Keratinocyte (primary cell): ENCODE measurements at regions not wholly inside any gene's neighbourhood (a gene's known extent, or its start where the extent isn't known, plus 50 kb on each side); places are given as distances from the start of the nearest gene placed in this dataset.

Experiments used
- DNase-seq: peaks from one replicate; pipeline ENCODE4 v3.0.0-alpha.2; 2011; ENCODE audit warnings: low read depth, missing footprints, low spot score
- FAIRE-seq: peaks from 2 replicates; lab custom pipeline; 2011; peaks lifted over from hg19 to GRCh38; lab: Jason Lieb, UNC
- H2AFZ ChIP-seq: 2 replicates; pipeline ENCODE4 v1.6.0; 2012; ENCODE audit warnings: low read length, control low read depth, inconsistent platforms; ENCODE audit not compliant: control insufficient read depth
- H3K27ac ChIP-seq: 2 replicates; pipeline ENCODE4 v1.5.1; 2011; ENCODE audit warnings: low read length; ENCODE audit not compliant: control insufficient read depth, insufficient read depth
- H3K27me3 ChIP-seq: 3 replicates; pipeline ENCODE4 v1.6.0; 2011; ENCODE audit warnings: low read length; ENCODE audit not compliant: control insufficient read depth, insufficient read depth; ENCODE audit errors: extremely low read depth
- H3K36me3 ChIP-seq, 2 experiments: 2 replicates in 1 of 2; 3 replicates in 1 of 2; pipeline ENCODE4 v1.5.1; 2011; ENCODE audit warnings: low read length in 2 of 2, mild to moderate bottlenecking in 1 of 2; ENCODE audit not compliant: control insufficient read depth in 2 of 2, insufficient read depth in 2 of 2; ENCODE audit errors: extremely low read depth in 1 of 2
- H3K4me1 ChIP-seq: 3 replicates; pipeline ENCODE4 v1.5.1; 2011; ENCODE audit warnings: low read length; ENCODE audit not compliant: control insufficient read depth, insufficient read depth; ENCODE audit errors: extremely low read depth
- H3K4me2 ChIP-seq: 3 replicates; pipeline ENCODE4 v1.6.0; 2011; ENCODE audit warnings: low read depth, low read length; ENCODE audit not compliant: control insufficient read depth, insufficient read depth; ENCODE audit errors: extremely low read depth
- H3K4me3 ChIP-seq, 3 experiments: fragments of 200-600 bp in 1 of 3; sonication (generic) in 1 of 3; 2 replicates in 2 of 3; 3 replicates in 1 of 3; pipeline ENCODE4 v1.5.1; 2011 to 2016; ENCODE audit warnings: low read length in 3 of 3, mild to moderate bottlenecking in 3 of 3, control low read depth in 2 of 3, inconsistent platforms in 1 of 3, low read depth in 1 of 3, mixed read lengths in 1 of 3, mixed run types in 1 of 3, moderate library complexity in 1 of 3; ENCODE audit not compliant: control insufficient read depth in 2 of 3, insufficient read depth in 2 of 3; ENCODE audit errors: extremely low read depth in 1 of 3
- H3K79me2 ChIP-seq: 2 replicates; pipeline ENCODE4 v1.6.0; 2012; ENCODE audit warnings: low read length; ENCODE audit not compliant: control insufficient read depth, insufficient read depth
- H3K9ac ChIP-seq: 3 replicates; pipeline ENCODE4 v1.6.0; 2011; ENCODE audit warnings: low read length; ENCODE audit not compliant: control insufficient read depth, insufficient read depth; ENCODE audit errors: extremely low read depth
- H3K9me1 ChIP-seq: 3 replicates; pipeline ENCODE4 v1.6.0; 2011; ENCODE audit warnings: low read length; ENCODE audit not compliant: control insufficient read depth, insufficient read depth; ENCODE audit errors: extremely low read depth
- H3K9me3 ChIP-seq: 2 replicates; pipeline ENCODE4 v1.5.1; 2012; ENCODE audit warnings: low read depth, low read length; ENCODE audit not compliant: control insufficient read depth
- H4K20me1 ChIP-seq: 3 replicates; pipeline ENCODE4 v1.6.0; 2011; ENCODE audit warnings: low read length; ENCODE audit not compliant: control insufficient read depth, insufficient read depth; ENCODE audit errors: extremely low read depth
- CTCF ChIP-seq, 3 experiments: IDR thresholded peaks in 1 of 3; conservative IDR thresholded peaks in 1 of 3; optimal IDR thresholded peaks in 1 of 3; 2 replicates in 2 of 3; 3 replicates in 1 of 3; pipeline versions ENCODE3 to v1.5.1; 2011; ENCODE audit warnings: low read length in 3 of 3, mild to moderate bottlenecking in 3 of 3, moderate library complexity in 2 of 3, control low read depth in 1 of 3, inconsistent platforms in 1 of 3; ENCODE audit not compliant: insufficient read depth in 2 of 3; ENCODE audit errors: extremely low read depth in 1 of 3
- EZH2 ChIP-seq: IDR thresholded peaks from one replicate; pipeline ENCODE4 v1.6.1; 2012; ENCODE audit warnings: inconsistent platforms, mild to moderate bottlenecking, low read length, moderate library complexity
- dilution Hi-C: fragments of 300-500 bp; cut with MboI; formaldehyde crosslinking; loops from one replicate; pipeline ENCODE4 v1.7.0; 2020; ENCODE audit warnings: low sequenced_read_pairs; ENCODE audit not compliant: extremely low pct_ligation_motif_present

- Histone ChIP-seq H3K4me1 (no peaks in the 10 kb centered on the region), H3K27me3 (no peaks in the 10 kb centered on the region), H3K79me2 (no peaks in the 10 kb centered on the region), H4K20me1 (no peaks in the 10 kb centered on the region), H3K4me2 (no peak overlapping the region), H3K9me3 (no peaks in the 10 kb centered on the region), H3K4me3 (no peak overlapping the region), H3K27ac (no peak overlapping the region), H3K9me1 (no peaks in the 10 kb centered on the region), H2AFZ (no peak overlapping the region), H3K9ac (no peak overlapping the region), H3K36me3 (no peaks in the 10 kb centered on the region)
- dilution Hi-C loops, result no loop called here
- no peak for DNase-seq
- no peak for FAIRE-seq
- TF ChIP-seq CTCF (optimal IDR thresholded peaks at IDR 0.05 in 1 of 3, IDR thresholded peaks at IDR 0.05 in 1 of 3, conservative IDR thresholded peaks at IDR 0.05 in 1 of 3; ENCODE audit: extremely low read depth in 1 of 3, insufficient read depth in 2 of 3, low read length in 3 of 3) (no peak), EZH2 (no peak)
Observed at GRCh38 chr7:4513450-4513849, 168.6 kb upstream of the FOXK1 start.

- TF ChIP-seq CTCF (optimal IDR thresholded peaks at IDR 0.05 in 1 of 3, IDR thresholded peaks at IDR 0.05 in 1 of 3, conservative IDR thresholded peaks at IDR 0.05 in 1 of 3; ENCODE audit: extremely low read depth in 1 of 3, insufficient read depth in 2 of 3, low read length in 3 of 3) (no peak), EZH2 (no peak)
- H3K4me3 ChIP-seq, result no peak overlapping the region
- H3K9me1 ChIP-seq, result no peaks in the 10 kb centered on the region
- H3K79me2 ChIP-seq, result no peaks in the 10 kb centered on the region
- H3K27me3 ChIP-seq, result no peaks in the 10 kb centered on the region
- no peaks in the 10 kb centered on the region for H3K36me3 ChIP-seq
- no peak for FAIRE-seq
- dilution Hi-C loops, result no loop called here
- H3K4me1 ChIP-seq, result no peaks in the 10 kb centered on the region
- H3K9me3 ChIP-seq, result no peaks in the 10 kb centered on the region
- no peaks in the 10 kb centered on the region for H4K20me1 ChIP-seq
- H3K27ac ChIP-seq, result no peak overlapping the region
- H3K4me2 ChIP-seq, result no peak overlapping the region
- no peak for DNase-seq
- no peak overlapping the region for H3K9ac ChIP-seq
- no peak overlapping the region for H2AFZ ChIP-seq
Observed at GRCh38 chr7:4519819-4520520, 162.1 kb upstream of the FOXK1 start.
